MCF 10A (cell line): ENCODE measurements at regions not wholly inside any gene's neighbourhood (a gene's known extent, or its start where the extent isn't known, plus 50 kb on each side); places are given as distances from the start of the nearest gene placed in this dataset.

Source experiments
- BruUV-seq: library from RNA; stranded (reverse); fragments of 400-500 nt; replicated peaks from 2 replicates; lab custom pipeline; 2021; lab: Mats Ljungman, UMichigan
- CTCF ChIA-PET: fragments of 300-600 bp; sonication (Branson Sonifier 250); formaldehyde crosslinking; extraction: SDS; loops from one replicate; lab custom pipeline; 2021; ENCODE audit warnings: antibody characterized with exemption, inconsistent platforms; lab: Yijun Ruan, JAX
- POLR2A ChIA-PET: fragments of 300-600, 350-650 bp; sonication (Branson Sonifier 250); formaldehyde crosslinking; extraction: SDS; loops from one replicate; lab custom pipeline; 2020; ENCODE audit warnings: antibody characterized with exemption, inconsistent platforms; lab: Yijun Ruan, JAX
- DNase-seq: peaks from one replicate; pipeline ENCODE4 v3.0.0-alpha.2; 2018; ENCODE audit not compliant: unreplicated experiment
- H3K27ac Mint-ChIP-seq: one replicate; pipeline ENCODE4 v1.8.0; 2022; ENCODE audit warnings: mild to moderate bottlenecking, low read depth, mixed read lengths; ENCODE audit not compliant: unreplicated experiment
- H3K27me3 Mint-ChIP-seq: one replicate; pipeline ENCODE4 v1.8.0; 2022; ENCODE audit warnings: mixed read lengths; ENCODE audit not compliant: insufficient read depth, unreplicated experiment
- H3K36me3 Mint-ChIP-seq: one replicate; pipeline ENCODE4 v1.8.0; 2022; ENCODE audit warnings: mild to moderate bottlenecking, moderate library complexity, mixed read lengths; ENCODE audit not compliant: insufficient read depth, unreplicated experiment
- H3K4me1 Mint-ChIP-seq: one replicate; pipeline ENCODE4 v1.8.0; 2022; ENCODE audit warnings: mixed read lengths; ENCODE audit not compliant: insufficient read depth, unreplicated experiment
- H3K4me3 Mint-ChIP-seq: one replicate; pipeline ENCODE4 v1.8.0; 2022; ENCODE audit warnings: mild to moderate bottlenecking, moderate library complexity, mixed read lengths; ENCODE audit not compliant: unreplicated experiment
- H3K9me3 Mint-ChIP-seq: one replicate; pipeline ENCODE4 v1.8.0; 2022; ENCODE audit warnings: mixed read lengths; ENCODE audit not compliant: unreplicated experiment
- CTCF ChIP-seq: fragments of 200-600 bp; IDR thresholded peaks from one replicate; pipeline ENCODE4 v1.8.0; 2022; ENCODE audit warnings: antibody characterized with exemption, mild to moderate bottlenecking; ENCODE audit not compliant: unreplicated experiment
- intact Hi-C: fragments of 100-400 bp; cut with micrococcal nuclease; formaldehyde crosslinking; loops from 2 replicates; pipeline ENCODE4 v1.14.1; 2022

- H3K36me3 Mint-ChIP-seq: no peaks in the 10 kb centered on the region
- ChIA-PET CTCF (no interaction called here), POLR2A (no interaction called here)
- no peaks in the 10 kb centered on the region for H3K9me3 Mint-ChIP-seq
- no peaks in the 10 kb centered on the region for H3K4me1 Mint-ChIP-seq
- TF ChIP-seq CTCF: no peak
- no peaks in the 10 kb centered on the region for H3K27me3 Mint-ChIP-seq
- H3K27ac Mint-ChIP-seq: no peak overlapping the region
- H3K4me3 Mint-ChIP-seq: no peak overlapping the region
- DNase-seq: no peak
- intact Hi-C loops: no loop called here
- BruUV-seq: no TSS peak
These were observed 64.0 kb upstream of the PHACTR2 start for GRCh38 chr6:143613749-143614148.

DNA sequence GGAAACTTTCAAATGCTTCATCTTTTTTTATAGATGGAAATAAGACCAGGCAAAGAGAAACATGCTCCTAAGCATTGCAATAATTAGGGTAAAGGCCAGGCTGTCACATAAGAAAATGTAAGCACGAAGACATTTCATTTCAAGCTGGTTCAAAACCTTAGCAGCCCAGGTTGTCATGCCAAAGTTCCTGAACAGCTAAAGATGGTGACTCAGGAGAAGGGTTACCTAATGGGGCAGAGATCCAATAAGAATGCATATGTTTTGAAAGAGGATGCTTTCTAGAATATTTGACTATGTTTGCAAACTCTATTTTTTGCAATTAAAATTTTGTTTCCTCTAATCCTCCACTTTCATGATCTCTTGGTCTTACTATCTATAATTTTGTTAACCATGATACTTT, 65.6 kb upstream of the PHACTR2 start:
- intact Hi-C loops: no loop called here
- TF ChIP-seq CTCF: no peak
- ChIA-PET POLR2A (no interaction called here), CTCF (no interaction called here)
- H3K36me3 Mint-ChIP-seq: no peaks in the 10 kb centered on the region
- H3K4me1 Mint-ChIP-seq: no peaks in the 10 kb centered on the region
- DNase-seq: peak; percentile 25
- H3K4me3 Mint-ChIP-seq: no peak overlapping the region
- BruUV-seq: no TSS peak
- H3K27me3 Mint-ChIP-seq: no peaks in the 10 kb centered on the region
- H3K9me3 Mint-ChIP-seq: no peaks in the 10 kb centered on the region
- H3K27ac Mint-ChIP-seq: no peak overlapping the region

- intact Hi-C loops: no loop called here
- H3K27ac Mint-ChIP-seq: no peak overlapping the region
- H3K36me3 Mint-ChIP-seq: no peaks in the 10 kb centered on the region
- ChIA-PET CTCF (no interaction called here), POLR2A (no interaction called here)
- H3K9me3 Mint-ChIP-seq: no peaks in the 10 kb centered on the region
- TF ChIP-seq CTCF: no peak
- no peak for DNase-seq
- H3K27me3 Mint-ChIP-seq: no peaks in the 10 kb centered on the region
- BruUV-seq: no TSS peak
- H3K4me1 Mint-ChIP-seq: no peaks in the 10 kb centered on the region
- H3K4me3 Mint-ChIP-seq: no peak overlapping the region
These were observed 66.2 kb upstream of the PHACTR2 start for GRCh38 chr6:143611580-143611979.

GRCh38 chr6:143609972-143610371, 67.8 kb upstream of the PHACTR2 start:
- Mint-ChIP-seq H3K9me3 (no peaks in the 10 kb centered on the region), H3K4me3 (no peak overlapping the region), H3K4me1 (no peaks in the 10 kb centered on the region), H3K36me3 (no peaks in the 10 kb centered on the region), H3K27ac (no peak overlapping the region), H3K27me3 (no peaks in the 10 kb centered on the region)
- CTCF ChIA-PET: no interaction called here
- no peak for DNase-seq
- intact Hi-C loops: no loop called here
- no TSS peak for BruUV-seq
- POLR2A ChIA-PET: interaction anchor here (0.5 to 0.9 kb wide), 2 partner anchors 28 to 142 kb away, joined by 3 to 5 read pairs; no protein-coding TSS in a partner anchor
- TF ChIP-seq CTCF: no peak
